IPS DF 4.7 (cell line): ENCODE measurements at regions not wholly inside any gene's neighbourhood (a gene's known extent, or its start where the extent isn't known, plus 50 kb on each side); places are given as distances from the start of the nearest gene placed in this dataset.

ENCODE experiments used
- DNase-seq: peaks from one replicate; pipeline ENCODE4 v3.0.0-alpha.2; 2013; ENCODE audit warnings: low spot score; ENCODE audit errors: extremely low read depth

GRCh38 chr1:110816945-110817344 lies 56.0 kb upstream of the CD53 start:
- no peak for DNase-seq

GRCh38 chr1:110811529-110811928 lies 61.4 kb upstream of the CD53 start:
- DNase-seq, result no peak

- DNase-seq, result no peak
Observed at GRCh38 chr1:110800079-110800478, 72.9 kb upstream of the CD53 start.

GRCh38 chr1:110798691-110799256 lies 74.2 kb upstream of the CD53 start:
- no peak for DNase-seq

- no peak for DNase-seq
Observed at GRCh38 chr1:110788673-110789072, 84.3 kb upstream of the CD53 start.

GRCh38 chr1:110787328-110788071 lies 85.4 kb upstream of the CD53 start:
- no peak for DNase-seq

GRCh38 chr1:110786802-110787327 lies 86.1 kb upstream of the CD53 start:
- no peak for DNase-seq

GRCh38 chr1:110785612-110786011 lies 87.3 kb upstream of the CD53 start:
- DNase-seq, result no peak

GRCh38 chr1:110785055-110785454 lies 87.9 kb upstream of the CD53 start:
- DNase-seq, result no peak

- peak; percentile 25 for DNase-seq
Observed at GRCh38 chr1:110783292-110783918, 89.5 kb upstream of the CD53 start.

- DNase-seq, result no peak
Observed at GRCh38 chr1:110781525-110781924, 91.4 kb upstream of the CD53 start.

- DNase-seq, result peak; percentile 68
Observed at GRCh38 chr1:110780600-110781484, 92.1 kb upstream of the CD53 start.

- no peak for DNase-seq
Observed at GRCh38 chr1:110779636-110780035, 93.3 kb upstream of the CD53 start.

- no peak for DNase-seq
Observed at GRCh38 chr1:110778821-110779220, 94.1 kb upstream of the CD53 start.

- DNase-seq, result no peak
Observed at GRCh38 chr1:110777228-110777627, 95.7 kb upstream of the CD53 start.

- DNase-seq, result no peak
Observed at GRCh38 chr1:110774398-110774797, 98.5 kb upstream of the CD53 start.

- no peak for DNase-seq
Observed at GRCh38 chr1:110773813-110774212, 99.1 kb upstream of the KCNA3 start.

GRCh38 chr1:110771245-110772022 lies 96.7 kb upstream of the KCNA3 start:
- DNase-seq, result no peak

- no peak for DNase-seq
Observed at GRCh38 chr1:110770832-110771231, 96.1 kb upstream of the KCNA3 start.

- DNase-seq, result no peak
Observed at GRCh38 chr1:110768605-110769004, 93.9 kb upstream of the KCNA3 start.

GRCh38 chr1:110766336-110766647 lies 91.6 kb upstream of the KCNA3 start:
- no peak for DNase-seq
